Mammary epithelial cell (primary cell): ENCODE measurements at regions not wholly inside any gene's neighbourhood (a gene's known extent, or its start where the extent isn't known, plus 50 kb on each side); places are given as distances from the start of the nearest gene placed in this dataset.

ENCODE experiments used
- EZH2 ChIP-seq: IDR thresholded peaks from 2 replicates; pipeline ENCODE4 v1.6.1; 2012; ENCODE audit warnings: low read length, inconsistent platforms, borderline replicate concordance
- TF ChIP-seq, protein P1 (sequence below), 2 donors: IDR thresholded peaks in 1 of 2; conservative IDR thresholded peaks in 1 of 2; 2 replicates each; pipeline ENCODE4 v1.5.1; 2011 to 2012; ENCODE audit warnings: inconsistent platforms in 2 of 2, low read length in 2 of 2, mild to moderate bottlenecking in 2 of 2, control low read depth in 1 of 2, low read depth in 1 of 2; ENCODE audit not compliant: insufficient read depth in 1 of 2; ENCODE audit errors: extremely low read depth in 1 of 2

DNA sequence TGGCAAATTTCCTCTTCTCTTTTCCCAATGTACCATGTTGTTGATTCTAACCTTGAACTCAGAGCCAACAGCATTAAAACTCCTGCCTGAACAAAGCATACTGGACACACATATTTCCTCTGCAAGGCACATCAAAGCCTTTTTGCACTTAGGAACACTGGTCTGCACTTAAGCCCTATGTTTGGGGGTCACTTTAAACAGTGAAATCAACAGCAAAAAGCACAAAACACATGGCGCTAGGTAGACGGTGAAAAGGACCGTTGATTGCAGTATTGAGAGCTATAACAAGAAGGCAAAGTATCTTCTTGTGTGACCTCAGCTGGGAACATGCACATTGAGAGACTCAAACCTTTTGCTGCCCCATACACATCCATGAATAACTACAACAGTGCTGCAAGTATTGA lies 83.9 kb upstream of the SH3BP4 start:
- no peak for TF ChIP-seq EZH2
- TF ChIP-seq, protein P1, sequence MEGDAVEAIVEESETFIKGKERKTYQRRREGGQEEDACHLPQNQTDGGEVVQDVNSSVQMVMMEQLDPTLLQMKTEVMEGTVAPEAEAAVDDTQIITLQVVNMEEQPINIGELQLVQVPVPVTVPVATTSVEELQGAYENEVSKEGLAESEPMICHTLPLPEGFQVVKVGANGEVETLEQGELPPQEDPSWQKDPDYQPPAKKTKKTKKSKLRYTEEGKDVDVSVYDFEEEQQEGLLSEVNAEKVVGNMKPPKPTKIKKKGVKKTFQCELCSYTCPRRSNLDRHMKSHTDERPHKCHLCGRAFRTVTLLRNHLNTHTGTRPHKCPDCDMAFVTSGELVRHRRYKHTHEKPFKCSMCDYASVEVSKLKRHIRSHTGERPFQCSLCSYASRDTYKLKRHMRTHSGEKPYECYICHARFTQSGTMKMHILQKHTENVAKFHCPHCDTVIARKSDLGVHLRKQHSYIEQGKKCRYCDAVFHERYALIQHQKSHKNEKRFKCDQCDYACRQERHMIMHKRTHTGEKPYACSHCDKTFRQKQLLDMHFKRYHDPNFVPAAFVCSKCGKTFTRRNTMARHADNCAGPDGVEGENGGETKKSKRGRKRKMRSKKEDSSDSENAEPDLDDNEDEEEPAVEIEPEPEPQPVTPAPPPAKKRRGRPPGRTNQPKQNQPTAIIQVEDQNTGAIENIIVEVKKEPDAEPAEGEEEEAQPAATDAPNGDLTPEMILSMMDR (conservative IDR thresholded peaks at IDR 0.05 in 1 of 2, IDR thresholded peaks at IDR 0.05 in 1 of 2; ENCODE audit: extremely low read depth in 1 of 2, insufficient read depth in 1 of 2, low read depth in 1 of 2, low read length in 2 of 2), result no peak
